Mammary epithelial cell (primary cell): ENCODE measurements at regions not wholly inside any gene's neighbourhood (a gene's known extent, or its start where the extent isn't known, plus 50 kb on each side); places are given as distances from the start of the nearest gene placed in this dataset.

Experiments
- CTCF ChIP-seq, 2 donors: IDR thresholded peaks in 1 of 2; conservative IDR thresholded peaks in 1 of 2; 2 replicates each; pipeline ENCODE4 v1.5.1; 2011 to 2012; ENCODE audit warnings: inconsistent platforms in 2 of 2, low read length in 2 of 2, mild to moderate bottlenecking in 2 of 2, control low read depth in 1 of 2, low read depth in 1 of 2; ENCODE audit not compliant: insufficient read depth in 1 of 2; ENCODE audit errors: extremely low read depth in 1 of 2
- EZH2 ChIP-seq: IDR thresholded peaks from 2 replicates; pipeline ENCODE4 v1.6.1; 2012; ENCODE audit warnings: low read length, inconsistent platforms, borderline replicate concordance

GRCh38 chr16:86638642-86639041 is 60.3 kb downstream of the FOXL1 start:
- TF ChIP-seq CTCF (conservative IDR thresholded peaks at IDR 0.05 in 1 of 2, IDR thresholded peaks at IDR 0.05 in 1 of 2; ENCODE audit: extremely low read depth in 1 of 2, insufficient read depth in 1 of 2, low read depth in 1 of 2, low read length in 2 of 2) (no peak), EZH2 (no peak)
